ENCODE measurements at regions not wholly inside any gene's neighbourhood (a gene's known extent, or its start where the extent isn't known, plus 50 kb on each side); places are given as distances from the start of the nearest gene placed in this dataset.

DNA sequence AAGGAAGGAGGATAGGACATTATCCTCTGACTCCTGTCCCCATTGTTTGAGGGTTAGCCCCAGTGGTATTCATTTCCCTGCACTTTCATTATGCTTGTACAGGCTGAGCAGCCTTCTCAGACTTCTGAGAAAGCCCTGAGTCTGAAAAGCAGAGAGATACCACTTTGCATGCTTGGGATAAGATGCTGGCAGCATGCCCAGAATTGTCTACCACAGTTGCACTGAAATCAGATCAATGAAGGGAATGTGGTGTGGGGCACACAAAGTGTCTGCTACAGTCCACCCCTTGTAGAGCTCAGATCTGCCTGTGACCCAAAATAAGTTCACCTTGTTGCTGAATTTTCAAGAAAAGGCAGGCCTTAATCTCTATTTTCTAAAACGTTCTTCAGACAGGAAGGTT lies 160.6 kb downstream of the CCT6B start:
- no peaks in the 10 kb centered on the region for H3K79me2 ChIP-seq (ENCODE audit: low read length)
- H3F3A ChIP-seq (ENCODE audit: low read length, unreplicated experiment): no peaks in the 10 kb centered on the region
- ChIA-PET POLR2A (ENCODE audit: unreplicated experiment) (no interaction called here), CTCF (no interaction called here)
- intact Hi-C loops (cut with micrococcal nuclease): no loop called here
- no peak for ATAC-seq
- H4K20me1 ChIP-seq (ENCODE audit: low read length): no peaks in the 10 kb centered on the region
- no peaks in the 10 kb centered on the region for H3K36me3 ChIP-seq (ENCODE audit: low read depth, low read length)
- no peak for DNase-seq
- H3K4me2 ChIP-seq (ENCODE audit: low read length): no peak overlapping the region
- no peak overlapping the region for H2AFZ ChIP-seq (ENCODE audit: low read length)
- no TSS peak for BruUV-seq (replicated peaks)
- no peaks in the 10 kb centered on the region for H3K4me1 ChIP-seq (ENCODE audit: insufficient read depth, low read length)
- no peak overlapping the region for H3K4me3 ChIP-seq (ENCODE audit: low read length)
- no peaks in the 10 kb centered on the region for H3K9me3 ChIP-seq (ENCODE audit: low read length)
- H3K9ac ChIP-seq (ENCODE audit: low read length): no peak overlapping the region
- TF ChIP-seq EZH2 (IDR thresholded peaks at IDR 0.05; ENCODE audit: low read length, unreplicated experiment) (no peak), EZH2phosphoT487 (IDR thresholded peaks at IDR 0.05; ENCODE audit: borderline replicate concordance, low read length) (no peak)
- TF ChIP-seq, protein P1, sequence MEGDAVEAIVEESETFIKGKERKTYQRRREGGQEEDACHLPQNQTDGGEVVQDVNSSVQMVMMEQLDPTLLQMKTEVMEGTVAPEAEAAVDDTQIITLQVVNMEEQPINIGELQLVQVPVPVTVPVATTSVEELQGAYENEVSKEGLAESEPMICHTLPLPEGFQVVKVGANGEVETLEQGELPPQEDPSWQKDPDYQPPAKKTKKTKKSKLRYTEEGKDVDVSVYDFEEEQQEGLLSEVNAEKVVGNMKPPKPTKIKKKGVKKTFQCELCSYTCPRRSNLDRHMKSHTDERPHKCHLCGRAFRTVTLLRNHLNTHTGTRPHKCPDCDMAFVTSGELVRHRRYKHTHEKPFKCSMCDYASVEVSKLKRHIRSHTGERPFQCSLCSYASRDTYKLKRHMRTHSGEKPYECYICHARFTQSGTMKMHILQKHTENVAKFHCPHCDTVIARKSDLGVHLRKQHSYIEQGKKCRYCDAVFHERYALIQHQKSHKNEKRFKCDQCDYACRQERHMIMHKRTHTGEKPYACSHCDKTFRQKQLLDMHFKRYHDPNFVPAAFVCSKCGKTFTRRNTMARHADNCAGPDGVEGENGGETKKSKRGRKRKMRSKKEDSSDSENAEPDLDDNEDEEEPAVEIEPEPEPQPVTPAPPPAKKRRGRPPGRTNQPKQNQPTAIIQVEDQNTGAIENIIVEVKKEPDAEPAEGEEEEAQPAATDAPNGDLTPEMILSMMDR (conservative IDR thresholded peaks at IDR 0.05; ENCODE audit: low read depth, low read length): no peak
- no peaks in the 10 kb centered on the region for H3K9me2 ChIP-seq (replicated peaks; ENCODE audit: low read length)
- H3K27ac ChIP-seq (ENCODE audit: low read length): no peak overlapping the region
- H3K27me3 ChIP-seq (ENCODE audit: low read length): no peaks in the 10 kb centered on the region

DNA sequence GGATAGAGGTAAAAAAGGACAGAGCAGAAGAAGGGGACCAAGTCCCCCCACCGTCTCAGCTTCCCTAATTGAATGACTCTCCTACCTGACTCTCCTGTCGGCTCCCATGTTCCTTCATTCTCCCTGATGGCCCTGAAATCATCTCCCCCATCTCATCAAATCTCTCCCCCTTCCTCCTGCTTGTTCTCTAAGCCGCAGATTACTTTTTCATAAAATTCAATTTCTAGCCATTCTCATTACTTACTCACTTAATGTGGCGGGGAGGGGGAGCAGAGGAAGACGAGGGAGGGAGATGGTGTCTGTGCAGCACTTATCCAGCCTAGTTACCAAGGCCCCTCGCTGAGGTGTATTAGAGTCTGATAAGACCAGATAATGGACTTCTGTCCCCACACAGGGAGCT lies 161.5 kb downstream of the CCT6B start:
- Histone ChIP-seq H3K9ac (ENCODE audit: low read length) (no peak overlapping the region), H3K27ac (ENCODE audit: low read length) (no peak overlapping the region), H3F3A (ENCODE audit: low read length, unreplicated experiment) (no peaks in the 10 kb centered on the region), H3K4me2 (ENCODE audit: low read length) (no peak overlapping the region), H4K20me1 (ENCODE audit: low read length) (no peaks in the 10 kb centered on the region), H2AFZ (ENCODE audit: low read length) (no peak overlapping the region), H3K9me2 (replicated peaks; ENCODE audit: low read length) (no peaks in the 10 kb centered on the region), H3K36me3 (ENCODE audit: low read depth, low read length) (no peaks in the 10 kb centered on the region), H3K9me3 (ENCODE audit: low read length) (no peaks in the 10 kb centered on the region), H3K27me3 (ENCODE audit: low read length) (no peaks in the 10 kb centered on the region), H3K4me3 (ENCODE audit: low read length) (no peak overlapping the region), H3K79me2 (ENCODE audit: low read length) (no peaks in the 10 kb centered on the region), H3K4me1 (ENCODE audit: insufficient read depth, low read length) (no peaks in the 10 kb centered on the region)
- no peak for TF ChIP-seq EZH2 (IDR thresholded peaks at IDR 0.05; ENCODE audit: low read length, unreplicated experiment)
- TF ChIP-seq, protein P1 (conservative IDR thresholded peaks at IDR 0.05; ENCODE audit: low read depth, low read length): no peak
- TF ChIP-seq EZH2phosphoT487 (IDR thresholded peaks at IDR 0.05; ENCODE audit: borderline replicate concordance, low read length): no peak
- BruUV-seq (replicated peaks): no TSS peak
- ChIA-PET POLR2A (ENCODE audit: unreplicated experiment) (no interaction called here), CTCF (no interaction called here)
- ATAC-seq: no peak
- DNase-seq: no peak
- intact Hi-C loops (cut with micrococcal nuclease): no loop called here

DNA sequence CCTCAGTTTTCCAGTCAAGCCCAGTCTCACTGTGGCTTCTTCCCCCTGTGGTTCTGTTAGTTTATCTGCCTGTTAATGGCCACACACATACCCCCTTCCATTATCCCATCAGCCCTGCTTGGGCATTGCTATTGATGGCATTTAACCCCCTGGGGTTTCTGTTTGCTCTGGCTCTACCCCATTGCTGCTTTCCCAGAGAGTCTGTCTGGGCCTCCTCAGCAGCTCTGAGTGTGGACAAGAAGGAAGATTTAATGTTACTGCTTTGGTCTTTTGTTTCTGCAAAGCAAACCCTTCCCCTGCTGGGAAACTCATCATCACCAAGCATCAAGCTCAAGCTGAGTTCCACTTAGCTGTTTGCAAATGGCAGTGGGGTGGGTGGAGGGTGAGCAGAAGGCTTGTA lies 162.7 kb downstream of the CCT6B start:
- Histone ChIP-seq H2AFZ (ENCODE audit: low read length) (no peak overlapping the region), H3K27ac (ENCODE audit: low read length) (no peak overlapping the region), H3K36me3 (ENCODE audit: low read depth, low read length) (no peaks in the 10 kb centered on the region), H3K4me1 (ENCODE audit: insufficient read depth, low read length) (no peaks in the 10 kb centered on the region), H3K4me2 (ENCODE audit: low read length) (no peak overlapping the region), H3F3A (ENCODE audit: low read length, unreplicated experiment) (no peaks in the 10 kb centered on the region), H3K9me3 (ENCODE audit: low read length) (no peaks in the 10 kb centered on the region), H3K4me3 (ENCODE audit: low read length) (no peak overlapping the region), H3K27me3 (ENCODE audit: low read length) (no peaks in the 10 kb centered on the region), H3K9me2 (replicated peaks; ENCODE audit: low read length) (no peaks in the 10 kb centered on the region), H3K79me2 (ENCODE audit: low read length) (no peaks in the 10 kb centered on the region), H4K20me1 (ENCODE audit: low read length) (no peaks in the 10 kb centered on the region), H3K9ac (ENCODE audit: low read length) (no peak overlapping the region)
- POLR2A ChIA-PET (ENCODE audit: unreplicated experiment): no interaction called here
- intact Hi-C loops (cut with micrococcal nuclease): no loop called here
- no TSS peak for BruUV-seq (replicated peaks)
- ATAC-seq: no peak
- CTCF ChIA-PET: no interaction called here
- TF ChIP-seq EZH2 (IDR thresholded peaks at IDR 0.05; ENCODE audit: low read length, unreplicated experiment) (no peak), EZH2phosphoT487 (IDR thresholded peaks at IDR 0.05; ENCODE audit: borderline replicate concordance, low read length) (no peak)
- TF ChIP-seq, protein P1 (conservative IDR thresholded peaks at IDR 0.05; ENCODE audit: low read depth, low read length): no peak
- DNase-seq: no peak

Data from PC-3 (cell line).